ENCODE measurements at regions not wholly inside any gene's neighbourhood (a gene's known extent, or its start where the extent isn't known, plus 50 kb on each side); places are given as distances from the start of the nearest gene placed in this dataset.
"Not testable (repeated sequence)": the region's sequence is repeated elsewhere in the genome, so short reads cannot be mapped to it uniquely, and the experiment has no call there.

DNA sequence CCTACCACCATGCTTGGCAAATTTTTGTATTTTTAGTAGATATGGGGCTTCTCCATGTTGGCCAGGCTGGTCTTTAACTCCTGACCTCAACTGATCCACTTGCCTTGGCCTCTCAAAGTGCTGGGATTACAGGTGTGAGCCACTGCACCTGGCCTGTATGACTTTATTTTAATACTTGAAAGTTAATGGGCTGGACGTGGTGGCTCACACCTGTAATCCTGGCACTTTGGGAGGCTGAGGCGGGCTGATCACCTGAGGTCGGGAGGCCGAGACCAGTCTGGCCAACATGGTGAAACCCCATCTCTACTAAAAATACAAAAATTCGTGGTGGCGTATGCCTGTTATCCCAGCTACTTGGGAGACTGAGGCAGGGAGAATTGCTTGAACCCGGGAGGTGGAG lies 105.9 kb upstream of the TPTE start:
- TF ChIP-seq, protein P1, sequence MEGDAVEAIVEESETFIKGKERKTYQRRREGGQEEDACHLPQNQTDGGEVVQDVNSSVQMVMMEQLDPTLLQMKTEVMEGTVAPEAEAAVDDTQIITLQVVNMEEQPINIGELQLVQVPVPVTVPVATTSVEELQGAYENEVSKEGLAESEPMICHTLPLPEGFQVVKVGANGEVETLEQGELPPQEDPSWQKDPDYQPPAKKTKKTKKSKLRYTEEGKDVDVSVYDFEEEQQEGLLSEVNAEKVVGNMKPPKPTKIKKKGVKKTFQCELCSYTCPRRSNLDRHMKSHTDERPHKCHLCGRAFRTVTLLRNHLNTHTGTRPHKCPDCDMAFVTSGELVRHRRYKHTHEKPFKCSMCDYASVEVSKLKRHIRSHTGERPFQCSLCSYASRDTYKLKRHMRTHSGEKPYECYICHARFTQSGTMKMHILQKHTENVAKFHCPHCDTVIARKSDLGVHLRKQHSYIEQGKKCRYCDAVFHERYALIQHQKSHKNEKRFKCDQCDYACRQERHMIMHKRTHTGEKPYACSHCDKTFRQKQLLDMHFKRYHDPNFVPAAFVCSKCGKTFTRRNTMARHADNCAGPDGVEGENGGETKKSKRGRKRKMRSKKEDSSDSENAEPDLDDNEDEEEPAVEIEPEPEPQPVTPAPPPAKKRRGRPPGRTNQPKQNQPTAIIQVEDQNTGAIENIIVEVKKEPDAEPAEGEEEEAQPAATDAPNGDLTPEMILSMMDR (IDR thresholded peaks at IDR 0.05), result not testable (repeated sequence)
- TF ChIP-seq POLR2A (IDR thresholded peaks at IDR 0.05), result not testable (repeated sequence)

Measured in tibial nerve (tissue), 3 donors.